OCI-LY7 (cell line): ENCODE measurements at regions not wholly inside any gene's neighbourhood (a gene's known extent, or its start where the extent isn't known, plus 50 kb on each side); places are given as distances from the start of the nearest gene placed in this dataset.
A peak's percentile ranks its signal among the peaks of the same experiment; 100 is the strongest.

Experiments used
- BruUV-seq: library from RNA; stranded (reverse); fragments of 400-500 nt; replicated peaks from 2 replicates; lab custom pipeline; 2021; lab: Mats Ljungman, UMichigan
- CTCF ChIA-PET: fragments of 300-600 bp; sonication (Branson Sonifier 250); formaldehyde crosslinking; loops from one replicate; lab custom pipeline; 2022; ENCODE audit warnings: antibody characterized with exemption; ENCODE audit not compliant: unreplicated experiment; lab: Charles Lee
- POLR2A ChIA-PET: fragments of 300-600 bp; sonication (Branson Sonifier 250); formaldehyde crosslinking; loops from one replicate; lab custom pipeline; 2022; ENCODE audit warnings: antibody characterized with exemption; lab: Charles Lee
- DNase-seq: peaks from one replicate; pipeline ENCODE4 v3.0.0-alpha.2; 2015; ENCODE audit warnings: low spot score
- H2AFZ ChIP-seq: fragments of 200-600 bp; sonication (generic), shearing (Covaris generic); 2 replicates; pipeline ENCODE4 v1.6.1; 2014; ENCODE audit warnings: mild to moderate bottlenecking, antibody characterized with exemption, low read length, moderate library complexity
- H3K27ac ChIP-seq: fragments of 200-600 bp; sonication (generic); 2 replicates; pipeline ENCODE4 v1.5.1; 2014; ENCODE audit warnings: mixed run types, low read depth, mild to moderate bottlenecking, moderate library complexity, low read length, inconsistent platforms; ENCODE audit not compliant: poor library complexity, severe bottlenecking
- H3K36me3 ChIP-seq: fragments of 200-600 bp; sonication (generic); 2 replicates; pipeline ENCODE4 v1.6.1; 2014; ENCODE audit warnings: mild to moderate bottlenecking, antibody characterized with exemption, low read length, moderate library complexity, mixed read lengths; ENCODE audit not compliant: insufficient read depth
- H3K4me1 ChIP-seq: fragments of 200-600 bp; sonication (generic); 2 replicates; pipeline ENCODE4 v1.5.1; 2014; ENCODE audit warnings: mild to moderate bottlenecking, low read length; ENCODE audit not compliant: insufficient read depth, poor library complexity, severe bottlenecking
- H3K4me2 ChIP-seq: fragments of 200-600 bp; sonication (generic); 2 replicates; pipeline ENCODE4 v1.6.1; 2014; ENCODE audit warnings: mild to moderate bottlenecking, low read length
- H3K4me3 ChIP-seq: fragments of 200-600 bp; sonication (generic); 2 replicates; pipeline ENCODE4 v1.5.1; 2014; ENCODE audit warnings: mild to moderate bottlenecking, low read depth, low read length; ENCODE audit not compliant: poor library complexity, severe bottlenecking
- H3K79me2 ChIP-seq: fragments of 200-600 bp; sonication (generic); 2 replicates; pipeline ENCODE4 v1.6.1; 2016; ENCODE audit warnings: low read depth, mild to moderate bottlenecking, low read length, moderate library complexity, mixed read lengths; ENCODE audit not compliant: insufficient read depth
- H3K9me2 ChIP-seq: fragments of 200-600 bp; sonication (generic); 2 replicates; pipeline ENCODE4 v1.6.1; 2016; ENCODE audit warnings: mild to moderate bottlenecking, low read length, mixed read lengths; ENCODE audit not compliant: insufficient read depth
- H3K9me3 ChIP-seq: fragments of 200-600 bp; sonication (generic); 2 replicates; pipeline ENCODE4 v1.6.1; 2014; ENCODE audit warnings: mild to moderate bottlenecking, mixed run types, low read length, mixed read lengths
- H4K20me1 ChIP-seq: fragments of 200-600 bp; sonication (generic); 2 replicates; pipeline ENCODE4 v1.6.1; 2014; ENCODE audit warnings: mild to moderate bottlenecking, antibody characterized with exemption, low read length, moderate library complexity, mixed read lengths; ENCODE audit not compliant: insufficient read depth
- CTCF ChIP-seq: fragments of 200-600 bp; sonication (generic); conservative IDR thresholded peaks from 2 replicates; pipeline ENCODE4 v1.5.1; 2014; ENCODE audit warnings: mild to moderate bottlenecking, antibody characterized with exemption, low read length, moderate library complexity, mixed read lengths
- EZH2phosphoT487 ChIP-seq: fragments of 200-600 bp; sonication (generic); IDR thresholded peaks from 2 replicates; pipeline ENCODE4 v1.6.1; 2018; ENCODE audit warnings: low read depth, borderline replicate concordance, mild to moderate bottlenecking, mixed run types, antibody characterized with exemption, low read length, moderate library complexity, mixed read lengths
- intact Hi-C: fragments of 100-400 bp; cut with micrococcal nuclease; formaldehyde crosslinking; loops from one replicate; pipeline ENCODE4 v1.10.0; 2022; ENCODE audit not compliant: unreplicated experiment

- intact Hi-C loops, result no loop called here
- BruUV-seq, result no TSS peak
- Histone ChIP-seq H3K36me3 (no peaks in the 10 kb centered on the region), H3K79me2 (no peaks in the 10 kb centered on the region), H3K4me1 (no peaks in the 10 kb centered on the region), H3K27ac (no peak overlapping the region), H2AFZ (no peak overlapping the region), H3K9me2 (no peaks in the 10 kb centered on the region), H3K4me3 (no peak overlapping the region), H4K20me1 (no peaks in the 10 kb centered on the region), H3K4me2 (no peak overlapping the region), H3K9me3 (no peaks in the 10 kb centered on the region)
- TF ChIP-seq EZH2phosphoT487 (no peak), CTCF (no peak)
- no peak for DNase-seq
- ChIA-PET POLR2A (no interaction called here), CTCF (no interaction called here)
Measured at GRCh38 chr2:223688094-223688835, 86.1 kb upstream of the SCG2 start.

DNA sequence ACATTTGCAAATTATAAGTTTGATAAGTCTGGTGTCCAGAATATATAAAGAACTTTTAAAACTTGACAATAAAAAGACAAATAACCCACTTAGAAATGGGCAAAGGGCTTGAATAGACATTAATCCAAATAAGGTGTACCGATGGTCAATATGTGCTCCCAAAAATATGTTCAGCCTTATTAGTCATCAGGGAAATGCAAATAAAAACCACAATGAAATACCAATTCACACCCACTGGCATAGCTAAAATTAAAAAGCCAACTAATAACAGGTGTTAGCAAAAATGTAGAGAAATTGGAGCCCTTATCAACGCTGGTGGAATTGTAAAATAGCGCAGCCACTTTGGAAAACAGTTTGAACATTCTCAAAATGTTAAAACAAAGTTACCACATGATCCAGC lies 79.0 kb upstream of the SCG2 start:
- POLR2A ChIA-PET, result no interaction called here
- no peaks in the 10 kb centered on the region for H3K36me3 ChIP-seq
- H3K79me2 ChIP-seq, result no peaks in the 10 kb centered on the region
- H3K27ac ChIP-seq, result no peak overlapping the region
- CTCF ChIA-PET, result no interaction called here
- no TSS peak for BruUV-seq
- H4K20me1 ChIP-seq, result no peaks in the 10 kb centered on the region
- TF ChIP-seq EZH2phosphoT487 (no peak), CTCF (no peak)
- intact Hi-C loops, result no loop called here
- H3K9me2 ChIP-seq, result no peaks in the 10 kb centered on the region
- no peak overlapping the region for H3K4me3 ChIP-seq
- no peak for DNase-seq
- H3K9me3 ChIP-seq, result no peaks in the 10 kb centered on the region
- H3K4me2 ChIP-seq, result no peak overlapping the region
- no peaks in the 10 kb centered on the region for H3K4me1 ChIP-seq
- no peak overlapping the region for H2AFZ ChIP-seq

- no peaks in the 10 kb centered on the region for H3K36me3 ChIP-seq
- H3K4me3 ChIP-seq, result no peak overlapping the region
- CTCF ChIA-PET, result no interaction called here
- no peak overlapping the region for H2AFZ ChIP-seq
- no peak overlapping the region for H3K4me2 ChIP-seq
- peak; percentile 15 for DNase-seq
- H3K79me2 ChIP-seq, result no peaks in the 10 kb centered on the region
- no peaks in the 10 kb centered on the region for H3K9me2 ChIP-seq
- TF ChIP-seq EZH2phosphoT487 (no peak), CTCF (peak; percentile 67)
- POLR2A ChIA-PET, result no interaction called here
- no peak overlapping the region for H3K27ac ChIP-seq
- intact Hi-C loops, result loop anchor here (10.0 kb wide), 1 partner anchor 610 kb away; no protein-coding TSS in a partner anchor
- no peaks in the 10 kb centered on the region for H4K20me1 ChIP-seq
- no TSS peak for BruUV-seq
- no peaks in the 10 kb centered on the region for H3K9me3 ChIP-seq
- no peaks in the 10 kb centered on the region for H3K4me1 ChIP-seq
Measured at GRCh38 chr2:223674998-223675609, 72.9 kb upstream of the SCG2 start.
